HFFc6 (cell line): ENCODE measurements at regions not wholly inside any gene's neighbourhood (a gene's known extent, or its start where the extent isn't known, plus 50 kb on each side); places are given as distances from the start of the nearest gene placed in this dataset.

ENCODE experiments used
- DNase-seq: peaks from one replicate; pipeline ENCODE4 v3.0.0-alpha.2; 2018
- H3K27ac Mint-ChIP-seq: 2 replicates; pipeline ENCODE4 v1.8.0; 2020; ENCODE audit warnings: mild to moderate bottlenecking, mixed read lengths
- H3K27me3 Mint-ChIP-seq: 2 replicates; pipeline ENCODE4 v1.8.0; 2021; ENCODE audit warnings: mild to moderate bottlenecking, moderate library complexity, mixed read lengths; ENCODE audit not compliant: insufficient read depth
- H3K36me3 Mint-ChIP-seq: 2 replicates; pipeline ENCODE4 v1.8.0; 2021; ENCODE audit warnings: low read depth, mixed read lengths
- H3K4me1 Mint-ChIP-seq: 2 replicates; pipeline ENCODE4 v1.8.0; 2020; ENCODE audit warnings: low read depth, mixed read lengths
- H3K4me3 Mint-ChIP-seq: 2 replicates; pipeline ENCODE4 v1.8.0; 2020; ENCODE audit warnings: mild to moderate bottlenecking, moderate library complexity, mixed read lengths
- H3K9me3 Mint-ChIP-seq: 2 replicates; pipeline ENCODE4 v1.8.0; 2020; ENCODE audit warnings: mild to moderate bottlenecking, mixed read lengths
- CTCF ChIP-seq: fragments of 200-600 bp; sonication (generic); IDR thresholded peaks from 2 replicates; pipeline ENCODE4 v1.5.0; 2021; ENCODE audit warnings: antibody characterized with exemption, mild to moderate bottlenecking

GRCh38 chr1:222892137-222892769 lies 77.4 kb downstream of the DISP1 start:
- Mint-ChIP-seq H3K4me3 (no peak overlapping the region), H3K4me1 (peaks cover 11% of the 10 kb centered on the region), H3K9me3 (no peaks in the 10 kb centered on the region), H3K27me3 (no peaks in the 10 kb centered on the region), H3K27ac (no peak overlapping the region), H3K36me3 (no peaks in the 10 kb centered on the region)
- TF ChIP-seq CTCF, result no peak
- DNase-seq, result peak; percentile 92

- Mint-ChIP-seq H3K9me3 (no peaks in the 10 kb centered on the region), H3K4me1 (peaks cover 19% of the 10 kb centered on the region), H3K36me3 (no peaks in the 10 kb centered on the region), H3K27me3 (no peaks in the 10 kb centered on the region), H3K27ac (peak overlapping the region; percentile 61), H3K4me3 (no peak overlapping the region)
- DNase-seq, result no peak
- no peak for TF ChIP-seq CTCF
Measured at GRCh38 chr1:222893255-222893654, 78.4 kb downstream of the DISP1 start.

- no peak for DNase-seq
- Mint-ChIP-seq H3K4me1 (peaks cover 24% of the 10 kb centered on the region), H3K27ac (no peak overlapping the region), H3K4me3 (no peak overlapping the region), H3K9me3 (no peaks in the 10 kb centered on the region), H3K36me3 (no peaks in the 10 kb centered on the region), H3K27me3 (no peaks in the 10 kb centered on the region)
- TF ChIP-seq CTCF, result no peak
Measured at GRCh38 chr1:222894331-222894730, 79.5 kb downstream of the DISP1 start.

GRCh38 chr1:222896630-222897526 lies 82.0 kb downstream of the DISP1 start:
- peak; percentile 45 for DNase-seq
- Mint-ChIP-seq H3K4me3 (peak overlapping the region; percentile 88), H3K4me1 (peaks cover 24% of the 10 kb centered on the region), H3K27ac (peak overlapping the region; percentile 88), H3K36me3 (no peaks in the 10 kb centered on the region), H3K27me3 (no peaks in the 10 kb centered on the region), H3K9me3 (no peaks in the 10 kb centered on the region)
- no peak for TF ChIP-seq CTCF

GRCh38 chr1:222897527-222898190 lies 82.8 kb downstream of the DISP1 start:
- no peaks in the 10 kb centered on the region for H3K9me3 Mint-ChIP-seq
- peaks cover 24% of the 10 kb centered on the region for H3K4me1 Mint-ChIP-seq
- DNase-seq, result no peak
- no peaks in the 10 kb centered on the region for H3K27me3 Mint-ChIP-seq
- H3K27ac Mint-ChIP-seq, result peak overlapping the region; percentile 88
- no peaks in the 10 kb centered on the region for H3K36me3 Mint-ChIP-seq
- no peak for TF ChIP-seq CTCF
- H3K4me3 Mint-ChIP-seq, result peak overlapping the region; percentile 88
